ENCODE measurements at regions not wholly inside any gene's neighbourhood (a gene's known extent, or its start where the extent isn't known, plus 50 kb on each side); places are given as distances from the start of the nearest gene placed in this dataset.

GRCh38 chr10:3914733-3915132 lies 129.7 kb upstream of the KLF6 start:
- in situ Hi-C loops (cut with MboI) = no loop called here
- ATAC-seq (no peak), DNase-seq (ENCODE audit: extremely low read depth in 1 of 4, low spot score in 3 of 4) (no peak), FAIRE-seq (no peak)
- Histone ChIP-seq H3K79me2 (ENCODE audit: control insufficient read depth, insufficient read depth, low read length) (no peaks in the 10 kb centered on the region), H3K9me1 (ENCODE audit: control insufficient read depth, insufficient read depth, low read length) (no peaks in the 10 kb centered on the region), H4K20me1 (replicated peaks; ENCODE audit: control insufficient read depth, insufficient read depth, low read length) (no peaks in the 10 kb centered on the region), H3K9me3 (replicated peaks; ENCODE audit: control insufficient read depth, insufficient read depth, low read depth, low read length) (no peaks in the 10 kb centered on the region), H2AFZ (ENCODE audit: low read depth, low read length) (no peak overlapping the region), H3K4me2 (ENCODE audit: insufficient read depth, low read length) (no peak overlapping the region), H3K27ac (ENCODE audit: extremely low read depth, low read depth, low read length) (no peak overlapping the region), H3K4me3 (no peak overlapping the region), H3K36me3 (ENCODE audit: control insufficient read depth, insufficient read depth, low read length) (no peaks in the 10 kb centered on the region), H3K4me1 (replicated peaks in 1 of 2; ENCODE audit: control insufficient read depth in 2 of 2, insufficient read depth in 2 of 2, low read length in 2 of 2) (no peaks in the 10 kb centered on the region; a peak in 1 of 5 replicates), H3K27me3 (ENCODE audit: control insufficient read depth in 2 of 2, insufficient read depth in 2 of 2, low read length in 2 of 2) (no peaks in the 10 kb centered on the region), H3K9ac (ENCODE audit: insufficient read depth in 1 of 2, low read depth in 2 of 2, low read length in 2 of 2) (no peak overlapping the region)
- 18% methylated on average over 5 of the region's 5 CpGs for WGBS (ENCODE audit: insufficient coverage, low coverage, missing lambda C conversion rate)
- BruUV-seq (replicated peaks) = no TSS peak
- POLR2A ChIA-PET = interaction anchor here (0.6 to 0.9 kb wide), 2 partner anchors 129 to 554 kb away, joined by 3 to 4 read pairs; partner anchors contain the start of gene KLF6
- intact Hi-C loops (cut with micrococcal nuclease) = no loop called here
- CTCF ChIA-PET (ENCODE audit: low intra/inter-chr PET ratio) = no interaction called here
- TF ChIP-seq KLF10 (CRISPR knock-in tag; IDR thresholded peaks at IDR 0.05) = no peak
- TF ChIP-seq, protein P1, sequence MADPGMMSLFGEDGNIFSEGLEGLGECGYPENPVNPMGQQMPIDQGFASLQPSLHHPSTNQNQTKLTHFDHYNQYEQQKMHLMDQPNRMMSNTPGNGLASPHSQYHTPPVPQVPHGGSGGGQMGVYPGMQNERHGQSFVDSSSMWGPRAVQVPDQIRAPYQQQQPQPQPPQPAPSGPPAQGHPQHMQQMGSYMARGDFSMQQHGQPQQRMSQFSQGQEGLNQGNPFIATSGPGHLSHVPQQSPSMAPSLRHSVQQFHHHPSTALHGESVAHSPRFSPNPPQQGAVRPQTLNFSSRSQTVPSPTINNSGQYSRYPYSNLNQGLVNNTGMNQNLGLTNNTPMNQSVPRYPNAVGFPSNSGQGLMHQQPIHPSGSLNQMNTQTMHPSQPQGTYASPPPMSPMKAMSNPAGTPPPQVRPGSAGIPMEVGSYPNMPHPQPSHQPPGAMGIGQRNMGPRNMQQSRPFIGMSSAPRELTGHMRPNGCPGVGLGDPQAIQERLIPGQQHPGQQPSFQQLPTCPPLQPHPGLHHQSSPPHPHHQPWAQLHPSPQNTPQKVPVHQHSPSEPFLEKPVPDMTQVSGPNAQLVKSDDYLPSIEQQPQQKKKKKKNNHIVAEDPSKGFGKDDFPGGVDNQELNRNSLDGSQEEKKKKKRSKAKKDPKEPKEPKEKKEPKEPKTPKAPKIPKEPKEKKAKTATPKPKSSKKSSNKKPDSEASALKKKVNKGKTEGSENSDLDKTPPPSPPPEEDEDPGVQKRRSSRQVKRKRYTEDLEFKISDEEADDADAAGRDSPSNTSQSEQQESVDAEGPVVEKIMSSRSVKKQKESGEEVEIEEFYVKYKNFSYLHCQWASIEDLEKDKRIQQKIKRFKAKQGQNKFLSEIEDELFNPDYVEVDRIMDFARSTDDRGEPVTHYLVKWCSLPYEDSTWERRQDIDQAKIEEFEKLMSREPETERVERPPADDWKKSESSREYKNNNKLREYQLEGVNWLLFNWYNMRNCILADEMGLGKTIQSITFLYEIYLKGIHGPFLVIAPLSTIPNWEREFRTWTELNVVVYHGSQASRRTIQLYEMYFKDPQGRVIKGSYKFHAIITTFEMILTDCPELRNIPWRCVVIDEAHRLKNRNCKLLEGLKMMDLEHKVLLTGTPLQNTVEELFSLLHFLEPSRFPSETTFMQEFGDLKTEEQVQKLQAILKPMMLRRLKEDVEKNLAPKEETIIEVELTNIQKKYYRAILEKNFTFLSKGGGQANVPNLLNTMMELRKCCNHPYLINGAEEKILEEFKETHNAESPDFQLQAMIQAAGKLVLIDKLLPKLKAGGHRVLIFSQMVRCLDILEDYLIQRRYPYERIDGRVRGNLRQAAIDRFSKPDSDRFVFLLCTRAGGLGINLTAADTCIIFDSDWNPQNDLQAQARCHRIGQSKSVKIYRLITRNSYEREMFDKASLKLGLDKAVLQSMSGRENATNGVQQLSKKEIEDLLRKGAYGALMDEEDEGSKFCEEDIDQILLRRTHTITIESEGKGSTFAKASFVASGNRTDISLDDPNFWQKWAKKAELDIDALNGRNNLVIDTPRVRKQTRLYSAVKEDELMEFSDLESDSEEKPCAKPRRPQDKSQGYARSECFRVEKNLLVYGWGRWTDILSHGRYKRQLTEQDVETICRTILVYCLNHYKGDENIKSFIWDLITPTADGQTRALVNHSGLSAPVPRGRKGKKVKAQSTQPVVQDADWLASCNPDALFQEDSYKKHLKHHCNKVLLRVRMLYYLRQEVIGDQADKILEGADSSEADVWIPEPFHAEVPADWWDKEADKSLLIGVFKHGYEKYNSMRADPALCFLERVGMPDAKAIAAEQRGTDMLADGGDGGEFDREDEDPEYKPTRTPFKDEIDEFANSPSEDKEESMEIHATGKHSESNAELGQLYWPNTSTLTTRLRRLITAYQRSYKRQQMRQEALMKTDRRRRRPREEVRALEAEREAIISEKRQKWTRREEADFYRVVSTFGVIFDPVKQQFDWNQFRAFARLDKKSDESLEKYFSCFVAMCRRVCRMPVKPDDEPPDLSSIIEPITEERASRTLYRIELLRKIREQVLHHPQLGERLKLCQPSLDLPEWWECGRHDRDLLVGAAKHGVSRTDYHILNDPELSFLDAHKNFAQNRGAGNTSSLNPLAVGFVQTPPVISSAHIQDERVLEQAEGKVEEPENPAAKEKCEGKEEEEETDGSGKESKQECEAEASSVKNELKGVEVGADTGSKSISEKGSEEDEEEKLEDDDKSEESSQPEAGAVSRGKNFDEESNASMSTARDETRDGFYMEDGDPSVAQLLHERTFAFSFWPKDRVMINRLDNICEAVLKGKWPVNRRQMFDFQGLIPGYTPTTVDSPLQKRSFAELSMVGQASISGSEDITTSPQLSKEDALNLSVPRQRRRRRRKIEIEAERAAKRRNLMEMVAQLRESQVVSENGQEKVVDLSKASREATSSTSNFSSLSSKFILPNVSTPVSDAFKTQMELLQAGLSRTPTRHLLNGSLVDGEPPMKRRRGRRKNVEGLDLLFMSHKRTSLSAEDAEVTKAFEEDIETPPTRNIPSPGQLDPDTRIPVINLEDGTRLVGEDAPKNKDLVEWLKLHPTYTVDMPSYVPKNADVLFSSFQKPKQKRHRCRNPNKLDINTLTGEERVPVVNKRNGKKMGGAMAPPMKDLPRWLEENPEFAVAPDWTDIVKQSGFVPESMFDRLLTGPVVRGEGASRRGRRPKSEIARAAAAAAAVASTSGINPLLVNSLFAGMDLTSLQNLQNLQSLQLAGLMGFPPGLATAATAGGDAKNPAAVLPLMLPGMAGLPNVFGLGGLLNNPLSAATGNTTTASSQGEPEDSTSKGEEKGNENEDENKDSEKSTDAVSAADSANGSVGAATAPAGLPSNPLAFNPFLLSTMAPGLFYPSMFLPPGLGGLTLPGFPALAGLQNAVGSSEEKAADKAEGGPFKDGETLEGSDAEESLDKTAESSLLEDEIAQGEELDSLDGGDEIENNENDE (IDR thresholded peaks at IDR 0.05; ENCODE audit: low read depth, low read length) = no peak
- TF ChIP-seq SAFB (IDR thresholded peaks at IDR 0.05; ENCODE audit: borderline replicate concordance, low read depth, low read length) = no peak
- TF ChIP-seq PREB (CRISPR knock-in tag; IDR thresholded peaks at IDR 0.05) = no peak
- TF ChIP-seq ZNF778 (CRISPR knock-in tag; IDR thresholded peaks at IDR 0.05) = no peak
- no peak for TF ChIP-seq SMAD2 (IDR thresholded peaks at IDR 0.05; ENCODE audit: low read depth, low read length)
- no peak for TF ChIP-seq MYNN (IDR thresholded peaks at IDR 0.05)
- no peak for TF ChIP-seq MYNN (CRISPR knock-in tag; IDR thresholded peaks at IDR 0.05)
- no peak for TF ChIP-seq NR2C2 (CRISPR knock-in tag; IDR thresholded peaks at IDR 0.05)
- TF ChIP-seq NR2C2 (tag; IDR thresholded peaks at IDR 0.05) = no peak
- TF ChIP-seq ATF7 (IDR thresholded peaks at IDR 0.05) = no peak

All from K562 (cell line).